ENCODE measurements at regions not wholly inside any gene's neighbourhood (a gene's known extent, or its start where the extent isn't known, plus 50 kb on each side); places are given as distances from the start of the nearest gene placed in this dataset.

- Histone ChIP-seq H3K4me3 (no peak overlapping the region), H3K27ac (no peak overlapping the region), H3K9me3 (no peaks in the 10 kb centered on the region), H3K4me1 (ENCODE audit: control insufficient read depth in 1 of 2, low read depth in 2 of 2) (no peaks in the 10 kb centered on the region), H3K36me3 (no peaks in the 10 kb centered on the region), H3K27me3 (replicated peaks; ENCODE audit: insufficient read depth) (no peaks in the 10 kb centered on the region)
- no peak for TF ChIP-seq CTCF (IDR thresholded peaks at IDR 0.05)
- ATAC-seq (ENCODE audit: insufficient number of reproducible peaks, low FRiP score, low read depth) (no peak), DNase-seq (ENCODE audit: low spot score) (no peak)
Measured at GRCh38 chr18:51290860-51291259, 93.4 kb upstream of the MEX3C start.

- no peak overlapping the region for H3K4me3 ChIP-seq
- no peaks in the 10 kb centered on the region for H3K27me3 ChIP-seq (replicated peaks; ENCODE audit: insufficient read depth)
- H3K9me3 ChIP-seq: no peaks in the 10 kb centered on the region
- H3K27ac ChIP-seq: no peak overlapping the region
- ATAC-seq (ENCODE audit: insufficient number of reproducible peaks, low FRiP score, low read depth) (no peak), DNase-seq (ENCODE audit: low spot score) (no peak)
- H3K36me3 ChIP-seq: no peaks in the 10 kb centered on the region
- no peaks in the 10 kb centered on the region for H3K4me1 ChIP-seq (ENCODE audit: control insufficient read depth in 1 of 2, low read depth in 2 of 2)
- no peak for TF ChIP-seq CTCF (IDR thresholded peaks at IDR 0.05)
Measured at GRCh38 chr18:51300912-51301311, 103.4 kb upstream of the MEX3C start.

- no peak for DNase-seq (ENCODE audit: low spot score)
- no peaks in the 10 kb centered on the region for H3K9me3 ChIP-seq
- no peaks in the 10 kb centered on the region for H3K4me1 ChIP-seq (ENCODE audit: control insufficient read depth in 1 of 2, low read depth in 2 of 2)
- no peaks in the 10 kb centered on the region for H3K36me3 ChIP-seq
- no peak overlapping the region for H3K4me3 ChIP-seq
- ATAC-seq (ENCODE audit: insufficient number of reproducible peaks, low FRiP score, low read depth): no peak
- TF ChIP-seq CTCF (IDR thresholded peaks at IDR 0.05): no peak
- H3K27me3 ChIP-seq (replicated peaks; ENCODE audit: insufficient read depth): no peaks in the 10 kb centered on the region
- no peak overlapping the region for H3K27ac ChIP-seq
Measured at GRCh38 chr18:51301376-51301775, 103.9 kb upstream of the MEX3C start.

- H3K36me3 ChIP-seq: no peaks in the 10 kb centered on the region
- no peak for TF ChIP-seq CTCF (IDR thresholded peaks at IDR 0.05)
Measured at GRCh38 chr18:51316677-51317076, 119.2 kb upstream of the MEX3C start.

GRCh38 chr18:51321696-51322095 lies 124.2 kb upstream of the MEX3C start:
- DNase-seq (ENCODE audit: low spot score) (no peak), ATAC-seq (ENCODE audit: insufficient number of reproducible peaks, low FRiP score, low read depth) (no peak)
- Histone ChIP-seq H3K4me1 (ENCODE audit: control insufficient read depth in 1 of 2, low read depth in 2 of 2) (no peaks in the 10 kb centered on the region), H3K4me3 (no peak overlapping the region), H3K27me3 (replicated peaks; ENCODE audit: insufficient read depth) (no peaks in the 10 kb centered on the region), H3K36me3 (no peaks in the 10 kb centered on the region), H3K27ac (no peak overlapping the region), H3K9me3 (no peaks in the 10 kb centered on the region)
- TF ChIP-seq CTCF (IDR thresholded peaks at IDR 0.05): no peak

More at GRCh38 chr18:51316677-51317076, 119.2 kb upstream of the MEX3C start:
- Histone ChIP-seq H3K4me1 (ENCODE audit: control insufficient read depth in 1 of 2, low read depth in 2 of 2) (no peaks in the 10 kb centered on the region), H3K27me3 (replicated peaks; ENCODE audit: insufficient read depth) (no peaks in the 10 kb centered on the region), H3K27ac (no peak overlapping the region), H3K4me3 (no peak overlapping the region), H3K9me3 (no peaks in the 10 kb centered on the region)
- DNase-seq (ENCODE audit: low spot score) (no peak), ATAC-seq (ENCODE audit: insufficient number of reproducible peaks, low FRiP score, low read depth) (no peak)

Data from thoracic aorta (tissue), 2 donors.